ENCODE measurements at regions not wholly inside any gene's neighbourhood (a gene's known extent, or its start where the extent isn't known, plus 50 kb on each side); places are given as distances from the start of the nearest gene placed in this dataset.

GRCh38 chr1:191152776-191153175 is 675.1 kb upstream of the BRINP3 start:
- TF ChIP-seq POLR2A (IDR thresholded peaks at IDR 0.05) (no peak), POLR2AphosphoS5 (IDR thresholded peaks at IDR 0.05) (no peak), CTCF (IDR thresholded peaks at IDR 0.05) (no peak)

Data from upper lobe of left lung (tissue), 4 donors.